8988T (cell line): ENCODE measurements at regions not wholly inside any gene's neighbourhood (a gene's known extent, or its start where the extent isn't known, plus 50 kb on each side); places are given as distances from the start of the nearest gene placed in this dataset.

Experiments
- DNase-seq: peaks from one replicate; pipeline ENCODE4 v3.0.0; 2011

GRCh38 chr1:5748286-5749225 is 243.7 kb downstream of the NPHP4 start:
- no peak for DNase-seq

GRCh38 chr1:5747426-5748285 is 244.6 kb downstream of the NPHP4 start:
- no peak for DNase-seq

- no peak for DNase-seq
Measured at GRCh38 chr1:5746611-5747425, 245.4 kb downstream of the NPHP4 start.

GRCh38 chr1:5745800-5746610 is 246.2 kb downstream of the NPHP4 start:
- peak; percentile 80 for DNase-seq

GRCh38 chr1:5744911-5745799 is 247.1 kb downstream of the NPHP4 start:
- no peak for DNase-seq

- no peak for DNase-seq
Measured at GRCh38 chr1:5744341-5744740, 247.9 kb downstream of the NPHP4 start.

- no peak for DNase-seq
Measured at GRCh38 chr1:5743435-5744095, 248.7 kb downstream of the NPHP4 start.

GRCh38 chr1:5742801-5743200 is 249.4 kb downstream of the NPHP4 start:
- no peak for DNase-seq

GRCh38 chr1:5742032-5742431 is 250.2 kb downstream of the NPHP4 start:
- DNase-seq = no peak

GRCh38 chr1:5740865-5741860 is 251.1 kb downstream of the NPHP4 start:
- DNase-seq = no peak

GRCh38 chr1:5740450-5740849 is 251.8 kb downstream of the NPHP4 start:
- DNase-seq = no peak

- no peak for DNase-seq
Measured at GRCh38 chr1:5739561-5740078, 252.6 kb downstream of the NPHP4 start.

GRCh38 chr1:5738911-5739462 is 253.2 kb downstream of the NPHP4 start:
- DNase-seq = no peak

- DNase-seq = no peak
Measured at GRCh38 chr1:5737081-5737480, 255.1 kb downstream of the NPHP4 start.

GRCh38 chr1:5734996-5735395 is 257.2 kb downstream of the NPHP4 start:
- DNase-seq = no peak

- no peak for DNase-seq
Measured at GRCh38 chr1:5734414-5734813, 257.8 kb downstream of the NPHP4 start.

- no peak for DNase-seq
Measured at GRCh38 chr1:5733596-5733995, 258.6 kb downstream of the NPHP4 start.

GRCh38 chr1:5731110-5731423 is 261.2 kb downstream of the NPHP4 start:
- DNase-seq = no peak
